Astrocyte of the cerebellum (primary cell): ENCODE measurements at regions not wholly inside any gene's neighbourhood (a gene's known extent, or its start where the extent isn't known, plus 50 kb on each side); places are given as distances from the start of the nearest gene placed in this dataset.
A peak's percentile ranks its signal among the peaks of the same experiment; 100 is the strongest.

Source experiments
- DNase-seq: peaks from one replicate; pipeline ENCODE4 v3.0.0-alpha.2; 2011; ENCODE audit warnings: low read depth
- H3K4me3 ChIP-seq: 2 replicates; pipeline ENCODE4 v1.5.1; 2011; ENCODE audit warnings: mild to moderate bottlenecking, low read depth, low read length, moderate library complexity
- CTCF ChIP-seq: IDR thresholded peaks from 2 replicates; pipeline ENCODE4 v1.5.1; 2012; ENCODE audit warnings: low read length, low read depth, moderate library complexity, mild to moderate bottlenecking; ENCODE audit errors: missing control alignments
- in situ Hi-C: cut with HindIII; loops from 2 replicates; pipeline ENCODE4 v1.10.0; 2017; ENCODE audit warnings: low sequenced_read_pairs

GRCh38 chr9:99371376-99371775 is 149.3 kb downstream of the SEC61B start:
- in situ Hi-C loops: no loop called here
- TF ChIP-seq CTCF: no peak
- DNase-seq: no peak
- no peak overlapping the region for H3K4me3 ChIP-seq

GRCh38 chr9:99373912-99374311 is 151.8 kb downstream of the SEC61B start:
- no peak overlapping the region for H3K4me3 ChIP-seq
- TF ChIP-seq CTCF: no peak
- DNase-seq: no peak
- in situ Hi-C loops: no loop called here

GRCh38 chr9:99374793-99375192 is 152.7 kb downstream of the SEC61B start:
- DNase-seq: no peak
- H3K4me3 ChIP-seq: no peak overlapping the region
- in situ Hi-C loops: no loop called here
- no peak for TF ChIP-seq CTCF

GRCh38 chr9:99375481-99375880 is 153.4 kb downstream of the SEC61B start:
- DNase-seq: no peak
- H3K4me3 ChIP-seq: no peak overlapping the region
- in situ Hi-C loops: no loop called here
- TF ChIP-seq CTCF: no peak

GRCh38 chr9:99377790-99378775 is 156.0 kb downstream of the SEC61B start:
- in situ Hi-C loops: no loop called here
- no peak for TF ChIP-seq CTCF
- no peak overlapping the region for H3K4me3 ChIP-seq
- peak; percentile 27 for DNase-seq

- DNase-seq: no peak
- in situ Hi-C loops: no loop called here
- no peak for TF ChIP-seq CTCF
- H3K4me3 ChIP-seq: no peak overlapping the region
These were observed 161.5 kb downstream of the SEC61B start for GRCh38 chr9:99383536-99383935.
